Type B pancreatic cell (in vitro differentiated cells): ENCODE measurements at regions not wholly inside any gene's neighbourhood (a gene's known extent, or its start where the extent isn't known, plus 50 kb on each side); places are given as distances from the start of the nearest gene placed in this dataset.

Experiments used
- DNase-seq: peaks from one replicate; pipeline ENCODE4 v3.0.0; 2021; ENCODE audit warnings: mixed read lengths; ENCODE audit not compliant: unreplicated experiment; ENCODE audit errors: extremely low spot score
- H3K27ac Mint-ChIP-seq: 2 replicates; pipeline ENCODE4 v1.8.0; 2021; ENCODE audit warnings: mild to moderate bottlenecking, mixed read lengths
- H3K27me3 Mint-ChIP-seq: 2 replicates; pipeline ENCODE4 v1.8.0; 2021; ENCODE audit warnings: mixed read lengths
- H3K36me3 Mint-ChIP-seq: 2 replicates; pipeline ENCODE4 v1.8.0; 2021; ENCODE audit warnings: mixed read lengths
- H3K4me1 Mint-ChIP-seq: one replicate; pipeline ENCODE4 v1.8.0; 2021; ENCODE audit warnings: mixed read lengths; ENCODE audit not compliant: unreplicated experiment
- H3K4me3 Mint-ChIP-seq: 2 replicates; pipeline ENCODE4 v1.8.0; 2021; ENCODE audit warnings: mild to moderate bottlenecking, mixed read lengths
- H3K9me3 Mint-ChIP-seq: 2 replicates; pipeline ENCODE4 v1.8.0; 2021; ENCODE audit warnings: mixed read lengths
- CTCF ChIP-seq: fragments of 200-600 bp; sonication (generic); conservative IDR thresholded peaks from 2 replicates; pipeline ENCODE4 v1.5.0; 2021; ENCODE audit warnings: antibody characterized with exemption, mild to moderate bottlenecking

- H3K9me3 Mint-ChIP-seq = no peaks in the 10 kb centered on the region
- no peaks in the 10 kb centered on the region for H3K36me3 Mint-ChIP-seq
Observed at GRCh38 chr16:80198311-80199299, 342.2 kb upstream of the DYNLRB2 start.

GRCh38 chr16:80197741-80198201, 343.0 kb upstream of the DYNLRB2 start:
- no peak for TF ChIP-seq CTCF
- Mint-ChIP-seq H3K4me3 (no peak overlapping the region), H3K4me1 (peaks cover 4% of the 10 kb centered on the region), H3K27me3 (no peaks in the 10 kb centered on the region), H3K36me3 (no peaks in the 10 kb centered on the region), H3K9me3 (no peaks in the 10 kb centered on the region), H3K27ac (no peak overlapping the region)
- no peak for DNase-seq

More at GRCh38 chr16:80198311-80199299, 342.2 kb upstream of the DYNLRB2 start:
- no peak for TF ChIP-seq CTCF
- no peak for DNase-seq
- H3K4me3 Mint-ChIP-seq = no peak overlapping the region
- H3K27me3 Mint-ChIP-seq = no peaks in the 10 kb centered on the region
- no peak overlapping the region for H3K27ac Mint-ChIP-seq
- H3K4me1 Mint-ChIP-seq = peaks cover 4% of the 10 kb centered on the region

GRCh38 chr16:80191928-80192327, 348.9 kb upstream of the DYNLRB2 start:
- Mint-ChIP-seq H3K27me3 (no peaks in the 10 kb centered on the region), H3K36me3 (no peaks in the 10 kb centered on the region), H3K4me3 (no peak overlapping the region), H3K4me1 (no peaks in the 10 kb centered on the region), H3K27ac (no peak overlapping the region), H3K9me3 (no peaks in the 10 kb centered on the region)
- TF ChIP-seq CTCF = no peak
- no peak for DNase-seq

- Mint-ChIP-seq H3K9me3 (no peaks in the 10 kb centered on the region), H3K27me3 (no peaks in the 10 kb centered on the region), H3K36me3 (no peaks in the 10 kb centered on the region), H3K4me3 (no peak overlapping the region), H3K4me1 (no peaks in the 10 kb centered on the region), H3K27ac (no peak overlapping the region)
- no peak for DNase-seq
- no peak for TF ChIP-seq CTCF
Observed at GRCh38 chr16:80189476-80190175, 351.2 kb upstream of the DYNLRB2 start.

GRCh38 chr16:80176114-80176513, 364.7 kb upstream of the DYNLRB2 start:
- Mint-ChIP-seq H3K4me1 (no peaks in the 10 kb centered on the region), H3K4me3 (no peak overlapping the region), H3K9me3 (no peaks in the 10 kb centered on the region), H3K27ac (no peak overlapping the region), H3K27me3 (no peaks in the 10 kb centered on the region), H3K36me3 (no peaks in the 10 kb centered on the region)
- no peak for DNase-seq
- no peak for TF ChIP-seq CTCF
